ENCODE measurements at regions not wholly inside any gene's neighbourhood (a gene's known extent, or its start where the extent isn't known, plus 50 kb on each side); places are given as distances from the start of the nearest gene placed in this dataset.

DNA sequence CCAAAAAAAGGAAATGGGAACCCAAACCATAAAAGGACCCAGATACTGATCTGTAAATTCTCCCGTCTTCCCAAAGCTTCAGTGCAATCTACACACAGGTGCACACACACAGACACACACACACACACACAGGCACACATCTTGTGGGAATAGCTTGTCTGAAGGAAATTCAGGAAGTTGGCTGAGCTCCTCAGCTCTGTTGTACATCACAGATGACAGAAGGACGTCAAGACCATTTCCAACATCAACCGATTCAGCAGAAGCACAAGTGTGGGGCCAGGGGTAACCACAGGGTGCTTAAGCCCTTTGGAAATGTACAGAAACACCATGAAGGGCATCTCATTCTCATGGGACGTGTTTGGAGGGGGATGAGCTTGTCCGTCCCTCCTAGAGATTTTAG lies 498.1 kb upstream of the PSMD7 start:
- no peak for DNase-seq

DNA sequence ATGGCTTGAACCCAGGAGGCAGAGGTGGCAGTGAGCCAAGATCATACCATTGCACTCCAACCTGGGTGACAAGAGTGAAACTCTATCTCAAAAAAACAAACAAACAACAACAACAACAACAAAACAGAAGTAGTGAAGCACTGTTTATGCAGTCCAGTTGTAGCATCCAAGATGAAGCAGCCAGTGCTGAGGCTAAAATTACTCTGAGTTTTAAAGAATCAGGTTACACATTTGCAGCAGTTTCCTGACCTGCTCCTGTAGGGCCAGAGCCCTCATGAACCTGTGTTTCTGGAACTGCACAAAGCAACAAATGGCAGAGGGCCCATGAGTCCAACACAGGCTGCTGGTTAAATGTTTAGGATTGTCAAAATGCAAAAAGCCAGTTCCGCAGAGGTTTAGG lies 499.5 kb upstream of the PSMD7 start:
- no peak for DNase-seq

DNA sequence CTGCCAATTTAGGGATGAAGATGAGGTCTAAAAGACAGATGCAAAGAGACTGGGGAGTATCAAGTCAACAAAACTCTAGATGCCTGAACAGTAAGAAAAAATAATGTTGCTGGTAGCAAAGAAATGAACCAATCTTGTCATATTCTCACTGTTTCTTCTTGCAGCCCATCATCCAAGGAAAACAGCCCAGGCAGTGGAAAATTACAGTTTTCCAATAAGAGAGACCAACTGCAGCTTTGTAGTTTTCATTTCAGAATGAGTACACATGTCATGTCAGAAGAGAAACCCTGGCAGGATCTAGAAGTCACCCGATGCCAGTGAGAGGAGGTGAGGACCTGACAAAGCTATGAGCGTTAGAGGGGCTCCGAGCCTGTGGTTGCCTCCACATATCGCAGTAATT lies 500.4 kb upstream of the PSMD7 start:
- DNase-seq: no peak

DNA sequence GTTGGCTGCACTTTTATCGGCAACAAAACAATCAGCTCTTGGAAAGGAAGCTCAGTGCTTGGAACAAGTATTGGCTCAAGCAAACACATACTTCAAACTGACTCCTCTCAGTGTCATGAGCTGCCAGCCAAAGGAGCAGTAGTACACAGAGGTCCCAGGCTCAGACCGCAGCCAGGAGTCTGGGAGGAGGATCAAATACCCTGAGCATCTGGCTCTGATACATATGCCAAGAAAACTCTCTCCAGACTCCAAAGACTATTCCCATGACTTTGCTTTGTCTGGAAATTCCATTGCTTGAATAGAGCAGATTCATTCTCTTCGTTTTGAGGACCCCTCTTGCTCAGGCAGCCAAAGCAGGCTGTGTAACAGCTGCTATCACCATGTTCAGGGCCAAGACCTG lies 501.6 kb upstream of the PSMD7 start:
- DNase-seq: no peak

DNA sequence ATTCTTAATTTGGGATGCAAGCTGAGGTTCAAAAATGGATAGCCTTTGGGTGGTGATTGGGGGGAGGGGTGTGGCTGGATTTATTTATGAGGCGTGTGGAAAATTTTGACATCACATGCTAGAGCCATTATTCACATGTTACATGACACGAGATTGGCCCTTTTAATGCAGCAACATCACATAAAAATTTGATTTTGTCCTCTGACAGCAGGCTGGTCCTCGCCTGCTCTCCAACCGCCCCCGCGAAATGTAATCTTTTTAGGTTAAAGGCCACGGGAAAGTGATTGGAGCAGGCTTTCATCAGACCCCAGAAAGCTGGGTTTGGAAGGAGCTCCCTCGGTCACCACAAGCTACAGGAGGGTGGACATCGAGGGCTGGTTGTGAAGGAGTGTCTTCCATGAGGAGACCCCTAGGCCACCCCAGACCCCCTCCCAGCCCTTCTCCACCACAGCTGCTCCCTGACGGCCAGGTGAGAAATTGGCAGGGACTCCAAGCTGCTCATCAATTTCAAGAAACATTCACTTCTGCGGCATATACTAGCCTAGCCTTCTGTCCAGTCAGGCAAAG lies 502.7 kb upstream of the PSMD7 start:
- DNase-seq: no peak

DNA sequence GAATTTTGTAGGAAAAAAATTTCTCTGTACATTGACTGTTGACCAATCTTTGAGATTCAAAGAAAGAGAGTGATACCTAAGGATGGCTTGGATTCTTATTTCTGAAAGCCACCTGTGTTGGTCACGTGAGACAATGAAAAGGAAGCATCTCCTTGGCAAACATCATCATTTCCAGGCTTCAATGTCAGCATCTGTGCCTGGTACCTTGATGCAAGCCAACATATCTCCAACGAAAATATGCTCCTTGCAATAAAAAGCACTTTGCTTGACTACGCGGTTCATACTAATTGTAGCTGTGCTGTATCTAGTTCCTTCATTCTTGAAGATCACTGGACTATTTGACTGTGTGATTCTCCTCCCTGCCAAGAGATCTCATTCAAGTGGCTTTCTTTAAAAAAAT lies 503.4 kb upstream of the PSMD7 start:
- no peak for DNase-seq

DNA sequence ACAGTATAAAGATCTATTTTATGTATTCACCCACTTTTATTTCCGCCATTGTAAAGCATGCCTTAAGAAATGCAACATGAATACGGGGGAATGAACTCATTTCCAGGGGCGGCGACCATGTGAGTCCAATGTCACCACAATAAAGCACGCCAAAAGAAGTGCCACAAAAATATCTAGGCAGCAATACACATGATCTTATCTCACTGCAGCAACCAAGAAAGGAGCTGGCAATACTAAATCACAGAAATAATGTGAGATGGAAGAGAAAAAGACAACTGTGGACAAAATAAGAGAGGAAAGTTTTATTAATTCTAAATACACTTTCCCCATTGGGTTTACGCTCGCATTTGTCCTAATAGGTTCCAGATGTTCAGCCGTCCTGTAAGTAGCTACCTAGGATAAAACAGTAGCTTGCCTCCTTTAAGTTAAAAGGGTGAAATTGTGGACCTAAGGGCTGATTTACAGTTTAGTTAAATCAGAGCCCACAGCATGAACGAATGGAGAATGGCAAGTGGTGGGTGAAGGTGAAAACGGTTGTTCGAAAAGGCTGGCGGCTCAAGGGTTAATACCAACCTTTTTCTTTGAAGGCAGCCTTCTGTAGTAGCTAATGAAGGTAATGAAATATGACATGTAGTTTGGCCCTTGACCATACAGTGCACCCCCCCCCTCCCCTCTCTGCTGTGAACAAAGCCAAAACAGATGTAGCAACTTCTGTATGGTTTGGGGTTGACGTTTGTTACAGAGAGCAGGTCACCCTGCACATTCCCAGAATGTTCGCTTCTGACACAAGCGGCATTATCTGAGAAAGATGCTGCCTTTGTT lies 504.2 kb upstream of the PSMD7 start:
- no peak for DNase-seq

DNA sequence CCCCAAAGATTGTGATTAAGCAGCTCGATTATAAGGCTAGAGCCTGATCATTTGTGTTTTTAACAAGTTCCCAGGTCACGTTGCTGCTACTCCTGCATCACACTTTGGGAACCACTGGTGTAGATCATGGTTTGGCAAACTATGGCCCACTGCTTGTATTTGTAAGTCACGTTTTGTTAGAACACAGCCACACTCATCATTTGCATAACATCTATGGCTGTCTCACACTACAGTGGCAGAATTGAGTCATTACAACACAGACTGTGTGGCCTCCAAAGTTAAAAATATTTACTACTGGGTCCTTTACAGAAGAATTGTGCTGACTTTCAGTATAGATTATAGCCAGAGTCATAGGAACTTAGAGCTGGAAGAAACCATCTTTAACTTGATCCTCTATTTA lies 515.3 kb upstream of the PSMD7 start:
- no peak for DNase-seq

DNA sequence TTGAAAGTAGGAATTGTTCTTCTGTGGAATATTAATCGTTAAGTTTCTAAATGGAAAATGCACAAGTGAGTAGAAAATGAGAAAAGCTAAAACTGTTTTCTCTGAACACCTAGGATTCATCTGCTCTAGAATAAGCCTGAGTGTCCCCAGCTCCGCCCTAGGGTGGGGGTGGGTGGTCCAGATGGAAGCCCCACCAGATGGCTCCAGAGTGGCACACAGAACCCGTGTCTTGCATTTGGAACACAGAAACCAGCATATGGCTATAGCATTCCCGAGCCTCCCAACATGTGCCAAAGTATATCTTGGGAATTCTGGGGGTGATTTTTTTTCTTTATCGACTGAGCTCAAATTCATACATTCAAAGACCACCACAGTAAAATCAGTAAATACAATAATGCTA lies 517.7 kb upstream of the PSMD7 start:
- DNase-seq: no peak

DNA sequence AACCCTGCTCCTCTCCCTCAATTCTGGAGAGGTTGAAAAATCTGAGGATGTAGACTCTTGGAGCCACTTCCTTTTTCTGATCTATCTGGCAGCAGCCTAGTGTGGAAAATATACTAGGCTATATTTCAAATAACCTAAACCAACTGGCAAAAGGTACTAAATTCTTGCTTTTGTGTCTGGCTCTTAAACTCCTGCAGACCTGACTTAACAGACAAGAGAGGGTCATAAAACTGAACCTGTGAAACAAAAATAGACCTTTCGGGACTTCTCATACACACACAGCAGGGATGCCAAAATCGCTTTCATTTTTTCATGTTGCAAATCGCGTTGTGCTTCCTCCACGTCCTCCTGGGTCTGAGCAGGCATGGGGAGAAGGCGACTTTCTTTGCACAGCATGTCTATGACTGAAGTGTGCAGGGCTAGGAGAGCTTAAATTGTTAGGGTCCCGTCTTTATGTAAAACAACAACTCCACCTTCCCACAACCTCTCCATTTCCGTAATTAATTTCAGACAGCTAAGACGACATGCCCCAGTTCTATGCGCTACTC lies 520.7 kb upstream of the PSMD7 start:
- DNase-seq: no peak

DNA sequence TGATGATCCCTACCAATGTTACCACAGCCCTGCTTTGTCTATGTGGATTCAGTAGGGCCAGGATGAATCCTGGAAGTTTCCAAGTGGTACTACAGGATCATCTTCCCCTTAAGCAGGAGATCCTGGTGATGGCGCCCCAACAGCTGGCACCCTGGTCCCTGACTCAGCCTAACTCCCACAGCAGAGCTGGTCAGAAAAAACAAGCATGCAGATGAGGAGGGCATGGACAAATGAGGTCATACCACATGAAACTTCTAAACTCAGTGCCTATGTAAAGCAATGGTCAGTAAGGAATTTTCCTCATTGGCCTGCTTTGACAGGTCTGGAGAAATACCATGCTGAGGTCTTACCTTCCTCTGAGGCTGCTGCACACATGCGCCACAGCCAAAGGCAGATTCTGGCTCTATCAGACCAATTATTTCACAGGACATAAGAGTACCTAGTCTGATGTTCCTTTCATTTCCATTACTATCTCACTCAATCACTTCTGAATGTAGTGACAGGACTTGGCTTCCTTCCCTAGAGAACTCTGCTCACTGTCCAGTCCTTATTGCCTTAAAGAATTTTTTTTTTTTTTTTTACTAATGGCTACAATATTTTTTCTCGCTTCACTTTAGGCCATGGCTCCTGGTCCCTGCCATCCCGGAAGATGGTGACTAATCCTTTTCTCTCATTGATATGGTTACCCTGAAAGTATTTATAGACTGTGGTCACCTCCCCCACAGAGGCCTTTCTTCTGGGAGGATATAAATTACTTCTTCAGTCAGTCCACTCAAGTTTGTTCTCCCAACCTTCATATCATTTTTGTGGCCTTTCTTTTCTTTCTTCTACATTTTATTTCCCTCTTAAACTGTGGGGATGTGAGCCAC lies 525.2 kb upstream of the PSMD7 start:
- DNase-seq: no peak

DNA sequence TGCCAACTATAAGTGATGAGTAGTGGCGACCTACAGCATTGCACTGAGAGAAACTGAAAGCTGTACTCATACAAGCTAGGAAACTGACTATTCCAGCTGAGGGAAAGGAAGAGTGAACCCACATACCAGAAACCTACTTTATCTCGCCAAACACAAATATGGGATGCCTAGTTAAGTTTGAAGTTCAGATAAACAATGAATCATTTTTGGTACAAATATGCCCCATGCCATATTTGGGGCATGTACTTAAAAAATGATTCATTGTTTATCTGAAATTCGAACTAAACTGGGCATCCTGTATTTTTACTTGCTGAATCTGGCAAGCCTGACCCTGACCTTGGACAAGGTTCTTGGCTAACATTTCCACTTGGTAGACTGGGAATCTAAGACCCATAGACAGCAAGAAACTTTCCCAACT lies 527.8 kb upstream of the PSMD7 start:
- DNase-seq: no peak

DNA sequence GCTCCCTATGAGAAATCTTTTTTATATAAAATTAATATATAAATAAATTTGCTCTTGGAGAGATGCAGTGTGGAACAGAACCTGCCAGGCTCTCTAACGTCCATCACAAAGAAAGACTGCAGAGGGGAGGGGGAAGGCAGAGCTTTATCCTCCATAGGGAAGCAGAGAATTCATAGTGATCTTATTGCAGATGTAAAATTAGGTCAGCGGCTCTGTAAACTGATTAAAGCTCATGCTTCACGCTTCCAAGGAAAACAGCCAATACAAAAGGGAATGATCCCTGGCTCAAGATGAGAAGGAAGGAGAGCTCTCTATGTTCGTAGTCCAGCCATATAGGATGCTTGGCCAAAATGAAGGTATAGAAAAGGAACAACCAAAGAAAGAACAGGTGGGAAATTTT lies 532.3 kb upstream of the PSMD7 start:
- no peak for DNase-seq

DNA sequence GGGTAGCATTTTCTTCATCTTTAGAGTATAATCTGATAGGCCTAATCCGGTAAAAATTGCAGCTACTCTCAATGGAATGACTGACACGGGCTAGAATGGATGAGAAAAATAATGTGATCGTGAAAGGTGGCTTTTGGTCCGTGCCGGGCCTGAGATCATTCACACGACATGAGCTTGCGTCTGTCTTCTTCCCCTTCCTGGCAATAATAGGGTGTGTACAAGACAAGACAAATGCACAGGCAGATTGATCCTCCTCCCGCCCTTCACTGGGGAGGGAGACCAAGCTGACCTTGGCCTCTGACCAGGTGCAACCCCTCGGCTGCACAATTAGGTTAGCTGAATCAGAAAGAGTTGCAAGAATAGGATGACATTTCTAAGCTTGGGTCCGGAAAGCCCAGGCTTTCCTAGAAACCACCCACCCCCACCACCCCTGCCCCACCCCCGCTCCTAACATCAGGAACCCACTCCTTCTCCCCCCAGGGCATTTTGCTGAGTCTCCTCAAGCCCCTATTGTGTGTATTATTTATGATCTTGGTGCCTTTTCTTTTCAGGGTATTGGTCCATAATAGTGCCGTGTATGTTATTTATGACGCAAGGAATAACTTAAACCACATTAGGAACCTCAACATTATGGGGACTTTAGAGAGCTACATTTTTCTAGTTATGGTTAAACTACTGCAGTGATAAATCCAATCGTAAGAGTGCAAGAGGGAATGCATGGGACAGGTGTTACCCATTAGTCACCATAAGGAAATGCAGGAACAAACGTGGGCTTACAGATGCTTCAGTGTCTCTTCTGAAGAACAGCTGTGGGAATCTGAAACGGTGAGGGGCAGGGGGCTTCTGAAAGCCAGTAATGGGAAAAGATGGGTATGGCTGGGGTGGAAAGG lies 540.1 kb upstream of the PSMD7 start:
- DNase-seq: no peak

DNA sequence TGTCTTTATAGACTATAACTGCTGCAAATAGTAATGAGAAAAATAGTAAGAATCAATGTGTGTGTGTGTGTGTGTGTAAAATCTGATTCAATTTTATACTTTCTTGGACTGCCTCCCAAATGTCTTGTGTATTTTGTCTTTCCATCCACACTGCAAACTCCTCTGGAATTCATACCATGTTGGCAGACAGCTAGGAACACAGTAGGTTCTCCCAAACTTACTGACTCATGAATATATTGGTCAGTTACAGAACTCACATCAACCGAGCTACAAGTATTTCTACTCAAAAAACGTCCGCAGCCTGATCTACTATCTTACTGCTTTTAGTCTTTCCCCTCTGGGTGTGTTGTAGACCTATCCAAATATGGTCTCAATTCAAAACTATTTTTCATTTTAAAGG lies 542.7 kb upstream of the PSMD7 start:
- DNase-seq: no peak

DNA sequence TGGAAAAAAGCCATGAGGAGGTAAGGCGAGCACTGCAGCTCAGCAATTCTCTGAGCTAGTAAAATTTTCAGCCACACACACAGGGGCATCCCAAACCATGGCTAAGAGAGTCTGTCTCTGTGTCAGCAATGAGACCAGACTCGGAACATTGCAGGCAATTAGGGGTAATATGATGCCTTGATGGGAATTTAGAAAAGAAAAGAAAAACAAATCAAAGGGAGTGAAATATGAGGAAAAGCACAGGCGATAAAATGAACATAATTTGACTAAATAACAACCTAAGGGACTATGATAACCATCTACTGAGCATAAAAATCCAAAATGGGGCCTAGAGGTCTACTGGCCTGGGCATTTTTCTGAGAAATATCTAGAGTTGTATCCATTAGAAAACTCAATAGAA lies 546.0 kb upstream of the PSMD7 start:
- no peak for DNase-seq

DNA sequence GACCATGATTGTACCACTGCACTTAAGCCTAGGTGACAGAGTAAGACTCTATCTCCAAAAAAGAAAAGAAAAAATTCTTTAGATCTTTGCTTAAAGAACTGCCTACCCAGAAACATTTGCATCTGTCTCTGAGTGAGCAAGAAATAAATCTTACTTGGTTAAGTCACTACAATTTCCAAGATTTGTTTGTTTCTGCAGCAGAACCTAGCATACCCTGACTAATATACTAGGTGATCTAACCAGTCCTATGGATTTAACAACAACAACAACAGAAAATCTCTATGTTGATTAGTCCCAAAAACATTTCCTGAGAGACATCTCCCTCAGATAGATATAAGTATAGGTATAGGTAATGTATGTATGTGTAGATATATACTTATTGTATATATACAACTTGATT lies 549.3 kb upstream of the PSMD7 start:
- DNase-seq: no peak

DNA sequence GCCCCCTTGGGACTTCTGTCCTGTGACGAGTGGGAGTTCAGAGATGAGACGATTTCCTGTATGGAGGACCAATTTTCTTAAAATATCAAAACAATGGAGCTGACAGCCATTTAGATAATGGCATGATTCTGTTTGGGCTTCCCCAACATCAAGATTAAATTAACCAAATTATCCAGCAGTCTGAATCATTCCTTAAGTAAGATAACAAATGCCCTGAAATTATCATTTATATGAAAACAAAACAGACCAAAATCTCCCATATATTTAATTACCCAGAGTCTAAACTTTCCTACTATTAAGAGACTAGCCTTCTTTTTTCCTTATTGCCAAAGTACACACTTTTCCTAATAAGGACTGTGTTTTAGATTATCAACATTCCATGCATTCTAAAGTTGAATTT lies 550.1 kb upstream of the PSMD7 start:
- no peak for DNase-seq

DNA sequence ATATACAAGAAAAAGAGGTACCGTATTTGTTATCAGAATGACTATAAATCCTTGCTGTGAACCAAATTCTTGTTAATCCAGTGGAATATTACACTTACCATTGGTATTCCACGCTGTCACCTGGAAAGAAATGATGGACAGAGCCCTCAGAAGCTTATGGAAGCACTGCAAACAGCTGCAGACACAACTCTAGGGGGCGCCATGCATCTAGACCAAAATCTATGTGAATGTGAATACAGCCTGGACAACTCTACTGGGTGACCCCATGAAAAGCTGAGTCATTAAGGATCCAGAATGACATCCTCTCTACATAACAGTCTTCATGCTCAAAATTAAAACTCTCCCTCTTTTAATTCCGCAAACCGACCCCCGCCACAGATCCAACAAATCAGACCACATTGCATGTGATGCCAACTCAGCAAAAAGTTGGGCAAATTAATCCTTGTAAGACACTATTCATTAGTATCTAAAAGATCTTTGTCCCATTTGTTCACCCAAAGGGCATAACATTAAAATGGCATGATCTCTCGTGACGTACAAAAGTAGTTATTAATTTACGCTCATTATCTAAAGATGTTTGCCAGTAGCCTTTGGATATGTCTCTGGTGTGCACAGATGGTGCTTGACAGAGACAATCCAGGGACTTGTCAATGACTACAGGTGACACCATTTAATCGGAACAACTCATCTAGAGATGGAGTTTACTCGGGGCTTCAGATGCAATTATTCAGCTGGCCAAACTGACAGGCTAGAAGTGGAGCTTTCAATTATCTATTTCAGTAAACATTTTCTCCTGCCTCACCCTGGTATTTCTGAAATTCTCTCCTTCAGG lies 552.7 kb upstream of the PSMD7 start:
- DNase-seq: peak in 1 of 2 experiments; percentile 0

DNA sequence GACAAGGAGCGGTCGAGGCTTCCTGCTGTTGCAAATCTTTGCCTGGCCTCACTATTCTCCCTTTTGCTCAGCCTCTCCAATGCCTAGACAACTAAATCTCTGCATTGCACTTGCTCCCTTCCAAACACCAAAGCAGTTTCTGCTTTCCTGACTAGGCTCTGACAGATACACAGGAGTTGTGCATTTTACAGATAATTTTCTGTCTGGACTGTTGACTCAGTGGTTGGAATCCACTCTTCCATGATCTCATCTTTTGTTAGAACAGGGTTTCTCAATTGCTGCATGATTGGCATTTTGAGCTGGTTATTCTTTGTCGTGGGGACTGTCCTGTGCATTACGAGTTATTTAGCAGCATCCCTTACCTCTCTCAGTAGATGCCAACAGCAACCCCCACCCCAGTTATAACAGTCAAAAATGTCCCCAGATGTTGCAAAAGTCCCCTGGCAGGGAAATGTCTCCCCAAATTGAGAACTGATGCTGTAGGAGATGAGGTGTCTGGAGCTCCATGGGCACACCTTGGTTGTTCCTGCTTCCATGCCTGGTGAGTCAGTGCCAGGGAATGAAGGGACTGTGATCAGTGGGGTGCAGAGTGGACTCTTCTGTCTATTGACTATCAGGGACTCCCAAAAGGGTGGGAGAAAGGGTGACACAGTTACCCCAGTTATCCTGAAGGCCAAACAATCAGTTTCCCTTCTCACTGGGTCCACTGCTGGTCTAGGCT lies 557.4 kb upstream of the PSMD7 start:
- no peak for DNase-seq

DNA sequence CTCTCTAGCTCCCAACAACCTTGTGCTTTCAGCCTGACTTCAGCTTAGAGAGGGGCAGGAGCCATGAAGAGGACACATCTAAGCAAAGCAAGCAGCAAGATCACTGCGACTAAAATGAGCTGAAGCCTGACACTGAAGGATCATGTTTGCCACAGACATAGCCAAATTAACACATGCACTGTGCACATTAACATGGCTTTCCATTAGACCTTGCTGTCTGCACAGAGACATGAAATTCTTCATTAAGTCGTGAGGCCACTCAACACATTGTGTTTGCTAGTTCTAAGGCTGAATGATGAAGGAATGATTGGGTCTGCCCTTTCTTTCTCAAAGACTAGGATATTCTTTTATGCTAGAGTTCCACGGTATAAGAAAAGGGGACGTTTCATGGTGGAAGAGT lies 558.3 kb upstream of the PSMD7 start:
- no peak for DNase-seq
